GM18499 (cell line): ENCODE measurements at regions not wholly inside any gene's neighbourhood (a gene's known extent, or its start where the extent isn't known, plus 50 kb on each side); places are given as distances from the start of the nearest gene placed in this dataset.
"Not testable (repeated sequence)": the region's sequence is repeated elsewhere in the genome, so short reads cannot be mapped to it uniquely, and the experiment has no call there.

Source experiments
- ATAC-seq: cut with Tn5 transposase; IDR thresholded peaks from one replicate; pipeline ENCODE4 v1.9.1; 2021; ENCODE audit warnings: moderate number of reproducible peaks; ENCODE audit not compliant: insufficient read depth, unreplicated experiment

DNA sequence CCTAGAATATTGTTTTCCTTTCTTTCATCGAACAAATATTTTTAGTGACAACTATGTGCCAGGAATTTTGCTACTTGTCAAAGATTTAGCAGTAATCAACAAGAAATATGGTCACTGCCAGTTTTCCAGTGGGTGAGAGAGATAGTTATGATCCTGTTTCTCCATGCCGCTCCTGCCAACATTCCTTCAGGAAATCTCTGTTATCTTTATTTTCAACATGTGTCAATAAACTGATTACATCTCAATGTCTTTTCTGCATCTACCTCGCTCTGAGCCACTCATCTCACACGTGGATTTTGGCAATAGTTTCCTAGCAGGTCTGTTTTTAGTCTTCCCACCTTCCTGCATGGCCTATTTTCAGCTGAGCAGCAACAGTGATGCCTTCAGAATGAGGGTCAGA, 650.0 kb upstream of the STXBP6 start:
- ATAC-seq = no peak

- no peak for ATAC-seq
Measured at GRCh38 chr14:25698111-25698510, 648.2 kb upstream of the STXBP6 start.

DNA sequence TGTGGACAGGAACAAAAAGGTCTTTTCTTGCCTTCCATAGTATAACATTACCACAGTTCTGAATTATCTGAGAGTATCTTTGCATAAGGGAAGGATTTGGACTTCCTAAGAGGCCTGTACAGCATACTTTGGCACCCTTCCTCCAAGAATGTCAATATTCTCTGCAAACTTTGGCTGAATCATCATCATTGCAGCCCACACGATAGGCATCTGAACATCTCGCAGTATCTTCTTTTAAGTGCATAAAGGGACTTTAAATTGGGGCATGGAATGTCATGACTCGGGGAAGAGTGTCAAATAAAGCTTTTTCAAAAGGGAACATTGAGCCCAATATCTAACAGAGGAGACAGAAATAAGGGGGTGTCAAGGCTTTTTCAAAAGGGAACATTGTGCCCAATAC, 646.2 kb upstream of the STXBP6 start:
- ATAC-seq = no peak

DNA sequence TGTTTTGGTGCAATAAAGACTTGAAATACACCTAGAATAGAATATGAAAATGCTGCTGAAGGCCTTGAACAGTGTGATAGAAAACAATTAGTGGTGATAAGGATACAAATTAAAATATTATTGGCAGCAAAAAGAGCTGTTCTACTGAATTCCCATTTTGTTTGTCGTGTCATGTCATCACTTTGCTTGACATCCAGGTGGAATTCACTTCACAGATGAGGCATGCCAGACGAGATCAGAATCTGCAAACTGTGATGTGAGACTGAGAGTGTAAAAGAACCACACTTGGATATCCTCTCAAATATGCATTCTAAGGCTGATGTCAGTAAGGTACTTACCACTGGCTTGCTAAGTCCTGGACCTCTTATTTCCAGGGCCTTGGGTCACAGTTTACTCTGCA, 635.1 kb upstream of the STXBP6 start:
- ATAC-seq = no peak

DNA sequence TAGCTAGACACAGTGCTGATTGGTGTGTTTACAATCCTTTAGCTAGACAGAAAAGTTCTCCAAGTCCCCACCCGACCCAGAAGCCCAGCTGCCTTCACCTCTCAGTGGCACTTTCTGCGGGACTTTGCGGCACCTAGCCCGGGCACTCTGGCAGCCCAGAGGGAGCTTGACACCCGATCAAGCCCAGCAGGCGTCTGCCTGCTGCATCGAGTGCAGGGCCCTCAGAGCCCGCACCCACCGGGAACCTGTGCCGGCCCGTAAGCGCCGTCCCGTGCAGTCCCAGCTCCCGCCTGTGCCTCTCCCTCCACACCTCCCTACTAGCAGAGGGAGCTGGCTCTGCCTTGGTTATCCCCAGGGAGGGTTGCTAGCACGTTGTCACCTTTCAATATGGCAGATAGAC, 631.0 kb upstream of the STXBP6 start:
- ATAC-seq = no peak

DNA sequence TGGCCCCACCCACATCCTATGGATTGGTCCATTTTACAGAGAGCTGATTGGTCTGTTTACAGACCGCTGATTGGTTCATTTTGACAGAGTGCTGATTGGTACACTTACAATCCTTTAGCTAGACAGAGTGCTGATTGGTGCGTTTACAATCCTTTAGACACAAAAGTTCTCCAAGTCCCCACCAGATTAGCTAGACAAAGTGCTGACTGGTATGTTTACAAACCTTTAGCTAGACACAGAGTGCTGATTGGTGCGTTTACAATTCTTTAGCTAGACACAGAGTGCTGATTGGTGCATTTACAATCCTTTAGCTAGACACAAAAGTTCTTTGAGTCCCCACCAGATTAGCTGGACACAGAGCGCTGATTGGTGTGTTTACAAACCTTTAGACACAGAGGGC, 630.6 kb upstream of the STXBP6 start:
- not testable (repeated sequence) for ATAC-seq

- ATAC-seq = no peak
Measured at GRCh38 chr14:25677111-25677510, 627.2 kb upstream of the STXBP6 start.

DNA sequence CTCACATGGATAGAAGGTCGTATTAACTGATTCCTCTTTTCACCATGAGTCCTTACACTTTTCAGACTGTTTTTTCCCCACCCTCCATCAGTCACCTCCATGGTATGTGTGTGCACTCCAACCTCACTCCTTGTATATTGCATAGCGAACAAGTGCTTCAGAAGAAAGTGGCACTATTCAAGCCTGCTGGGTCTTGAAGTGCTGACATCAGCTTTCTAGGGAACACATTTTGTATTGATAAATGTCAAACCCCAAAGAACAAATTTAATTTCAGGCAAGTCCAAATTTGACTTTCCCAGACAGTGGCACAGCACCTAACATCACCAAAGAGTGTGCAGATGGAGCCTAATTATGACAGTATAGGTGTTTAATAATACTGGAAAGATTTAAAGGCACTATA, 617.4 kb upstream of the STXBP6 start:
- no peak for ATAC-seq

- no peak for ATAC-seq
Measured at GRCh38 chr14:25666877-25667276, 616.9 kb upstream of the STXBP6 start.

- ATAC-seq = no peak
Measured at GRCh38 chr14:25658988-25659387, 609.0 kb upstream of the STXBP6 start.

- no peak for ATAC-seq
Measured at GRCh38 chr14:25630447-25630846, 580.5 kb upstream of the STXBP6 start.

- no peak for ATAC-seq
Measured at GRCh38 chr14:25628978-25629377, 579.0 kb upstream of the STXBP6 start.

DNA sequence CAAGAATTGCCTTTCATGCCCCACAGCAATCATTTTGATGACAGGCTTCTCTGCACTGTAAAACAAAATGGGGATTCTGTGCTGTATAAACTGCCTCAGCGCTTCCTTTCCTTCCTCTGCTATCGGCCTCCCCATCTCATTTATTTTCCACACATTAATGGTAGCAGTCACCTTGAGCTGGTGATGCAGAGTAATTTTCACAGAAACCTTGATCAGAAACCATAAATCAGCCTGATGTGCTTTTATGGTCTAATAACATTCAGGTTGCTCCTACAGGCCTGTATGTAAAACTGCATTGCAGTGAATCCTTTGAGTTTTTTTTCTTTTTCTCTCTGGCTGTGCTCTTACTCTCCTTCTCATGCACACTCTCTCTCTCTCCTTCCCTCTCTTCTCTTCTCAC, 578.4 kb upstream of the STXBP6 start:
- no peak for ATAC-seq

DNA sequence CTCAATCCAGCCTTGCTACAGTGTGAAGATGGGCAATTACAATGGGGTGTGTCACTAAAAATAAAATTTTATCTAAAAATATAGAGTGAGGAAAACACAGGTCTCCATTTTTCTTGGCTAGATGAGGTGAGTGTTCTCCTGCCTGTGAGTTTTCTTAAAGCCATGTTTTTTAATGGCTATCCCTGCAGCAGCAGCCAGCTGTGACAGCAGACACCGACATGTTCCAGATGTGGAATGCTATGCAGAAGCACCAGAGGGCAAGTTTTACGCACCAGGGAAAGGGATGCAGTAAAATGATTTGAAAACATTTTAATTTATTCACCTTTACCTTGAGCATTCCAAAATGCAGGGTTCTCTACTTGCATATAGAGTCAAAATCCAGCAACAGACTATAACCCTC, 577.0 kb upstream of the STXBP6 start:
- ATAC-seq = no peak

DNA sequence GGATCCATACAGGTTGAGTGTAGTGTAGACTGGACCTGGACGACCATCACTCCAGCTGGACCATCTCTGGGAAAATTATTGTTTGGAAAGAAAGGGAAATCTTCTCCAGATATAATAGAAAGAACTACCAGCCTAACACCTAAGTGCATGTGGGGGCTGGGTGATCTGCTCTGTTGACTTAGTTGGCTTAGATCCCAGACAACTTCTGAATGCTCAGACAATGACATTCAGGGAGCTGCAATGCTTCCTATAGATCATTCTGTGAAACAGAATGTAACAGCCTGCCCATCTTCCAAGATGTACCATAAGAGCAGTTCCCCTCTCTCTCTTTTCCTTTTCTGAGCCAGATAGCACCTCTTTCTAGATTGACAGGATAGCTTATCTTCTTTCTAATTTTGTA, 572.8 kb upstream of the STXBP6 start:
- no peak for ATAC-seq

DNA sequence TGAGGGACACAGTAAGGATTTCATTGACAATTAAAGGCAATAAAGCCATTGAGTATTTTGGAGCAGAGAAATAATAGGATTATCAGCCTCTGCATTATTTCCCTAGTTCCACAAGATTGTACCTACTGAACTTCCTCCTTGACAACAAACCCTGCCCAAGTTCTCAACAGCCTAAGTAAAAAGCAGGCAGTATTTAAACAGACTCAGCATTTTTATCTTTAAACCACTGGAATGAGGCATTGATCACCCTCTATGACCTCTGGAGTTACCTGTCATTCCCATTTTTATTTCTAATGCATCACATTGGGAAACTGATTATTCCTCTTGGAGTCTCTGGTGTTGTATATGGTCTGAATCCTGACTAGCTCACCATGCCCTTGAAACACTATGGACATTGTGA, 570.6 kb upstream of the STXBP6 start:
- no peak for ATAC-seq

GRCh38 chr14:25615174-25615573, 565.2 kb upstream of the STXBP6 start:
- no peak for ATAC-seq

DNA sequence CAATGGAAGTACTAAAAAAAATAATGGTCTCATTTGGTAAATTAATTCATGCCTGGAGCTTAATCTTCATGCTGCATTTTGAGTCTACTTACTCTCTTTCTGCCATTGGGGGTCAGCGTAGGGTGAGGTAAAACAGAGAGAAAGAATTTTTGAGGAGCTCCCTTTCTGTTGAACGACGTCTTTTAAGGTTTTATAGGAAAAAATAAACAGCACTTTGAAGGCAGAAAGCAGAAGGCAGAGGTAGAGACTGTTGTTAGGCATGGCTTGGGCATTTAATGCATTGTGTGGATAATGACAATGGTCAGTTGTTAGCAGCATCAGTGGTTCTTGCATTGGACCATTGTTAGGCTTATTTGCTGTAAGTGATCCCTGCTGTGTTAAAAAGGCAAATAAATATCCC, 557.2 kb upstream of the STXBP6 start:
- no peak for ATAC-seq

DNA sequence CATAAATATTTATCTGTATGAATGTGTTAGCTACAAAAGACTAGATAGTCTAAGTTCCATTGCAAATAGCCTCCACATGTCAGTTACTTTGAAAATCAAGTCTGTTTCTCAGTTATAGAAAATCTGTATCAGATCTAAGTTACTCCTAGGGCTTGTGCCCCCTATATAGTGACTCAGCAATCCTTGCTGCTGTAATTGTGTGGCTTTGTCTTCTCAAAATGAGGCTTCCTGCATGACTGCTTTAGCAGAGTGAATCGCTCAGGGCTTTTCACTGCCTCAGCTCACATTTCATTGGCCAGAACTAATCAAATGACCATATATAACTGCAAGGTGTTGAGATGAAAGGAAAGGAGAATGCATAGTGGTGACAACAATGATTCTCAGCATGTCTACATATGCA, 552.2 kb upstream of the STXBP6 start:
- no peak for ATAC-seq

- no peak for ATAC-seq
Measured at GRCh38 chr14:25588751-25589150, 538.8 kb upstream of the STXBP6 start.

GRCh38 chr14:25574628-25575325, 524.8 kb upstream of the STXBP6 start:
- no peak for ATAC-seq

DNA sequence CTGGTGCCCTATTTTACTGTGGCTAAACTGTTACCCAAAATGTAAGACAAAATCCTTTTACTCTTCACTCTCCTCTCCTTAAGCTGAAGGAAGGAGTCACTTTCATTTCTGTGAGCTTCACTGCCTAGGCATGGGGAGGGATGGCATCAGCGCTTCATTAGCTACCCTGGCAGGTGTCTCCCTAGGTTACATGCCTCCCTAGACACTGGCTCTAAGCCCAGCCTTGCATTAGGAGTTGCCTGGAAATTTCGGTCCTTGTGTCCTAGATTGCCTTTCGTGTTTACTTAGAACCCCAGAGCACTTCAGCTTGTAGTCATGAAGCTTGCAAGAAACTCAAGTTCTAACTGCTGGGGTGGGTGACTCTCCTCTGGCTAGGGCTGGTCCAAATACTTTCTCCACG, 520.5 kb upstream of the STXBP6 start:
- no peak for ATAC-seq

- no peak for ATAC-seq
Measured at GRCh38 chr14:25557466-25557865, 507.5 kb upstream of the STXBP6 start.
